GM23338 (cell line): ENCODE measurements at regions not wholly inside any gene's neighbourhood (a gene's known extent, or its start where the extent isn't known, plus 50 kb on each side); places are given as distances from the start of the nearest gene placed in this dataset.

Experiments used
- CREB1 ChIP-seq: fragments of 250-450 bp; sonication (Bioruptor Pico); IDR thresholded peaks from 2 replicates; pipeline ENCODE4 v1.5.0; 2020; ENCODE audit warnings: low read depth, mild to moderate bottlenecking, moderate library complexity
- EZH2 ChIP-seq: fragments of 200-600 bp; sonication (generic); IDR thresholded peaks from one replicate; pipeline ENCODE4 v1.8.0; 2017; ENCODE audit warnings: antibody characterized with exemption, mild to moderate bottlenecking, low read depth; ENCODE audit not compliant: unreplicated experiment
- EZH2phosphoT487 ChIP-seq: fragments of 200-600 bp; sonication (generic); IDR thresholded peaks from one replicate; pipeline ENCODE4 v1.8.1; 2018; ENCODE audit warnings: antibody characterized with exemption; ENCODE audit not compliant: unreplicated experiment
- JUNB ChIP-seq: IDR thresholded peaks from one replicate; pipeline ENCODE4 v1.6.1; 2016; ENCODE audit warnings: antibody characterized with exemption; ENCODE audit not compliant: unreplicated experiment
- NANOG ChIP-seq: IDR thresholded peaks from 2 replicates; pipeline ENCODE4 v1.6.1; 2016; ENCODE audit warnings: antibody characterized with exemption, borderline replicate concordance
- POLR2AphosphoS5 ChIP-seq: IDR thresholded peaks from 2 replicates; pipeline ENCODE4 v1.6.1; 2016; ENCODE audit warnings: antibody characterized with exemption, low read depth
- TF ChIP-seq, protein P1 (sequence below), 2 experiments: fragments of 200-600 bp in 1 of 2; sonication (generic) in 1 of 2; conservative IDR thresholded peaks; 2 replicates each; pipeline versions ENCODE4 v1.5.1 to v1.6.1; 2016 to 2017; ENCODE audit warnings: antibody characterized with exemption in 2 of 2, low read depth in 2 of 2, mild to moderate bottlenecking in 2 of 2, moderate library complexity in 1 of 2
- TF ChIP-seq, protein P2 (sequence below): IDR thresholded peaks from 2 replicates; pipeline ENCODE4 v1.6.1; 2016; ENCODE audit warnings: antibody characterized with exemption
- TF ChIP-seq, protein P3 (sequence below): IDR thresholded peaks from one replicate; pipeline ENCODE4 v1.6.1; 2018; ENCODE audit warnings: antibody characterized with exemption; ENCODE audit not compliant: unreplicated experiment
- TF ChIP-seq, protein P4 (sequence below): fragments of 250-450 bp; sonication (Bioruptor Pico); IDR thresholded peaks from 2 replicates; pipeline ENCODE4 v1.5.0; 2020; ENCODE audit warnings: mild to moderate bottlenecking, moderate library complexity

DNA sequence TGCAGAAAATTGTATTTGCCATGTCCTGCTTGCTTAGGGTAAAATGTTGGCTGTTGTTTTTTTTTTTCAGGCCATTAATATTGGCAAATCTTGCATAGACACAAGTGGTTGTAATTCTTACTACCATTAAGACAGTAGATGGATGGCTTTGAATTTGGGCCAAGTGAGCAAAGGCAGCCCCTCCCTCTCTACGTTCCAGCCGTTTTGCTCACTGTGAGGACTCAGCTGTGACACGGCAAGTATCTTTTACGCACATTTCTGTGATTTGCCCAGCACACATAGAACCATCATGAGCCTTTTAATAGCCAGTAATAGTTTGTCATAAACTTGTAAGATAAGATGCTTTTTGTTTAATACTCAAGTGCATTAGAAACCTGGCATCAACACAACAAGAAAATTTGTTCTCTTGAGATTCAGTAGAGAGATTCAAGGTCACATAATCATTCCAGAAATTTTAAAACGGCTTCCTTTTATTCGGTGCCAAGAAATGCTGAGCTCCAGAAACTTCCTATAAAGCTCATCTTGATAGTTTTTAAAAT, 205.2 kb upstream of the ADCY2 start:
- TF ChIP-seq, protein P1, sequence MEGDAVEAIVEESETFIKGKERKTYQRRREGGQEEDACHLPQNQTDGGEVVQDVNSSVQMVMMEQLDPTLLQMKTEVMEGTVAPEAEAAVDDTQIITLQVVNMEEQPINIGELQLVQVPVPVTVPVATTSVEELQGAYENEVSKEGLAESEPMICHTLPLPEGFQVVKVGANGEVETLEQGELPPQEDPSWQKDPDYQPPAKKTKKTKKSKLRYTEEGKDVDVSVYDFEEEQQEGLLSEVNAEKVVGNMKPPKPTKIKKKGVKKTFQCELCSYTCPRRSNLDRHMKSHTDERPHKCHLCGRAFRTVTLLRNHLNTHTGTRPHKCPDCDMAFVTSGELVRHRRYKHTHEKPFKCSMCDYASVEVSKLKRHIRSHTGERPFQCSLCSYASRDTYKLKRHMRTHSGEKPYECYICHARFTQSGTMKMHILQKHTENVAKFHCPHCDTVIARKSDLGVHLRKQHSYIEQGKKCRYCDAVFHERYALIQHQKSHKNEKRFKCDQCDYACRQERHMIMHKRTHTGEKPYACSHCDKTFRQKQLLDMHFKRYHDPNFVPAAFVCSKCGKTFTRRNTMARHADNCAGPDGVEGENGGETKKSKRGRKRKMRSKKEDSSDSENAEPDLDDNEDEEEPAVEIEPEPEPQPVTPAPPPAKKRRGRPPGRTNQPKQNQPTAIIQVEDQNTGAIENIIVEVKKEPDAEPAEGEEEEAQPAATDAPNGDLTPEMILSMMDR (conservative IDR thresholded peaks at IDR 0.05; ENCODE audit: low read depth in 2 of 2): no peak
- TF ChIP-seq, protein P2, sequence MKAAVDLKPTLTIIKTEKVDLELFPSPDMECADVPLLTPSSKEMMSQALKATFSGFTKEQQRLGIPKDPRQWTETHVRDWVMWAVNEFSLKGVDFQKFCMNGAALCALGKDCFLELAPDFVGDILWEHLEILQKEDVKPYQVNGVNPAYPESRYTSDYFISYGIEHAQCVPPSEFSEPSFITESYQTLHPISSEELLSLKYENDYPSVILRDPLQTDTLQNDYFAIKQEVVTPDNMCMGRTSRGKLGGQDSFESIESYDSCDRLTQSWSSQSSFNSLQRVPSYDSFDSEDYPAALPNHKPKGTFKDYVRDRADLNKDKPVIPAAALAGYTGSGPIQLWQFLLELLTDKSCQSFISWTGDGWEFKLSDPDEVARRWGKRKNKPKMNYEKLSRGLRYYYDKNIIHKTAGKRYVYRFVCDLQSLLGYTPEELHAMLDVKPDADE: no peak
- TF ChIP-seq POLR2AphosphoS5: no peak
- no peak for TF ChIP-seq JUNB
- TF ChIP-seq EZH2: no peak
- TF ChIP-seq EZH2phosphoT487: no peak
- TF ChIP-seq, protein P3, sequence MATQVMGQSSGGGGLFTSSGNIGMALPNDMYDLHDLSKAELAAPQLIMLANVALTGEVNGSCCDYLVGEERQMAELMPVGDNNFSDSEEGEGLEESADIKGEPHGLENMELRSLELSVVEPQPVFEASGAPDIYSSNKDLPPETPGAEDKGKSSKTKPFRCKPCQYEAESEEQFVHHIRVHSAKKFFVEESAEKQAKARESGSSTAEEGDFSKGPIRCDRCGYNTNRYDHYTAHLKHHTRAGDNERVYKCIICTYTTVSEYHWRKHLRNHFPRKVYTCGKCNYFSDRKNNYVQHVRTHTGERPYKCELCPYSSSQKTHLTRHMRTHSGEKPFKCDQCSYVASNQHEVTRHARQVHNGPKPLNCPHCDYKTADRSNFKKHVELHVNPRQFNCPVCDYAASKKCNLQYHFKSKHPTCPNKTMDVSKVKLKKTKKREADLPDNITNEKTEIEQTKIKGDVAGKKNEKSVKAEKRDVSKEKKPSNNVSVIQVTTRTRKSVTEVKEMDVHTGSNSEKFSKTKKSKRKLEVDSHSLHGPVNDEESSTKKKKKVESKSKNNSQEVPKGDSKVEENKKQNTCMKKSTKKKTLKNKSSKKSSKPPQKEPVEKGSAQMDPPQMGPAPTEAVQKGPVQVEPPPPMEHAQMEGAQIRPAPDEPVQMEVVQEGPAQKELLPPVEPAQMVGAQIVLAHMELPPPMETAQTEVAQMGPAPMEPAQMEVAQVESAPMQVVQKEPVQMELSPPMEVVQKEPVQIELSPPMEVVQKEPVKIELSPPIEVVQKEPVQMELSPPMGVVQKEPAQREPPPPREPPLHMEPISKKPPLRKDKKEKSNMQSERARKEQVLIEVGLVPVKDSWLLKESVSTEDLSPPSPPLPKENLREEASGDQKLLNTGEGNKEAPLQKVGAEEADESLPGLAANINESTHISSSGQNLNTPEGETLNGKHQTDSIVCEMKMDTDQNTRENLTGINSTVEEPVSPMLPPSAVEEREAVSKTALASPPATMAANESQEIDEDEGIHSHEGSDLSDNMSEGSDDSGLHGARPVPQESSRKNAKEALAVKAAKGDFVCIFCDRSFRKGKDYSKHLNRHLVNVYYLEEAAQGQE: no peak
- no peak for TF ChIP-seq CREB1 (CRISPR knock-in tag)
- no peak for TF ChIP-seq NANOG
- TF ChIP-seq, protein P4, sequence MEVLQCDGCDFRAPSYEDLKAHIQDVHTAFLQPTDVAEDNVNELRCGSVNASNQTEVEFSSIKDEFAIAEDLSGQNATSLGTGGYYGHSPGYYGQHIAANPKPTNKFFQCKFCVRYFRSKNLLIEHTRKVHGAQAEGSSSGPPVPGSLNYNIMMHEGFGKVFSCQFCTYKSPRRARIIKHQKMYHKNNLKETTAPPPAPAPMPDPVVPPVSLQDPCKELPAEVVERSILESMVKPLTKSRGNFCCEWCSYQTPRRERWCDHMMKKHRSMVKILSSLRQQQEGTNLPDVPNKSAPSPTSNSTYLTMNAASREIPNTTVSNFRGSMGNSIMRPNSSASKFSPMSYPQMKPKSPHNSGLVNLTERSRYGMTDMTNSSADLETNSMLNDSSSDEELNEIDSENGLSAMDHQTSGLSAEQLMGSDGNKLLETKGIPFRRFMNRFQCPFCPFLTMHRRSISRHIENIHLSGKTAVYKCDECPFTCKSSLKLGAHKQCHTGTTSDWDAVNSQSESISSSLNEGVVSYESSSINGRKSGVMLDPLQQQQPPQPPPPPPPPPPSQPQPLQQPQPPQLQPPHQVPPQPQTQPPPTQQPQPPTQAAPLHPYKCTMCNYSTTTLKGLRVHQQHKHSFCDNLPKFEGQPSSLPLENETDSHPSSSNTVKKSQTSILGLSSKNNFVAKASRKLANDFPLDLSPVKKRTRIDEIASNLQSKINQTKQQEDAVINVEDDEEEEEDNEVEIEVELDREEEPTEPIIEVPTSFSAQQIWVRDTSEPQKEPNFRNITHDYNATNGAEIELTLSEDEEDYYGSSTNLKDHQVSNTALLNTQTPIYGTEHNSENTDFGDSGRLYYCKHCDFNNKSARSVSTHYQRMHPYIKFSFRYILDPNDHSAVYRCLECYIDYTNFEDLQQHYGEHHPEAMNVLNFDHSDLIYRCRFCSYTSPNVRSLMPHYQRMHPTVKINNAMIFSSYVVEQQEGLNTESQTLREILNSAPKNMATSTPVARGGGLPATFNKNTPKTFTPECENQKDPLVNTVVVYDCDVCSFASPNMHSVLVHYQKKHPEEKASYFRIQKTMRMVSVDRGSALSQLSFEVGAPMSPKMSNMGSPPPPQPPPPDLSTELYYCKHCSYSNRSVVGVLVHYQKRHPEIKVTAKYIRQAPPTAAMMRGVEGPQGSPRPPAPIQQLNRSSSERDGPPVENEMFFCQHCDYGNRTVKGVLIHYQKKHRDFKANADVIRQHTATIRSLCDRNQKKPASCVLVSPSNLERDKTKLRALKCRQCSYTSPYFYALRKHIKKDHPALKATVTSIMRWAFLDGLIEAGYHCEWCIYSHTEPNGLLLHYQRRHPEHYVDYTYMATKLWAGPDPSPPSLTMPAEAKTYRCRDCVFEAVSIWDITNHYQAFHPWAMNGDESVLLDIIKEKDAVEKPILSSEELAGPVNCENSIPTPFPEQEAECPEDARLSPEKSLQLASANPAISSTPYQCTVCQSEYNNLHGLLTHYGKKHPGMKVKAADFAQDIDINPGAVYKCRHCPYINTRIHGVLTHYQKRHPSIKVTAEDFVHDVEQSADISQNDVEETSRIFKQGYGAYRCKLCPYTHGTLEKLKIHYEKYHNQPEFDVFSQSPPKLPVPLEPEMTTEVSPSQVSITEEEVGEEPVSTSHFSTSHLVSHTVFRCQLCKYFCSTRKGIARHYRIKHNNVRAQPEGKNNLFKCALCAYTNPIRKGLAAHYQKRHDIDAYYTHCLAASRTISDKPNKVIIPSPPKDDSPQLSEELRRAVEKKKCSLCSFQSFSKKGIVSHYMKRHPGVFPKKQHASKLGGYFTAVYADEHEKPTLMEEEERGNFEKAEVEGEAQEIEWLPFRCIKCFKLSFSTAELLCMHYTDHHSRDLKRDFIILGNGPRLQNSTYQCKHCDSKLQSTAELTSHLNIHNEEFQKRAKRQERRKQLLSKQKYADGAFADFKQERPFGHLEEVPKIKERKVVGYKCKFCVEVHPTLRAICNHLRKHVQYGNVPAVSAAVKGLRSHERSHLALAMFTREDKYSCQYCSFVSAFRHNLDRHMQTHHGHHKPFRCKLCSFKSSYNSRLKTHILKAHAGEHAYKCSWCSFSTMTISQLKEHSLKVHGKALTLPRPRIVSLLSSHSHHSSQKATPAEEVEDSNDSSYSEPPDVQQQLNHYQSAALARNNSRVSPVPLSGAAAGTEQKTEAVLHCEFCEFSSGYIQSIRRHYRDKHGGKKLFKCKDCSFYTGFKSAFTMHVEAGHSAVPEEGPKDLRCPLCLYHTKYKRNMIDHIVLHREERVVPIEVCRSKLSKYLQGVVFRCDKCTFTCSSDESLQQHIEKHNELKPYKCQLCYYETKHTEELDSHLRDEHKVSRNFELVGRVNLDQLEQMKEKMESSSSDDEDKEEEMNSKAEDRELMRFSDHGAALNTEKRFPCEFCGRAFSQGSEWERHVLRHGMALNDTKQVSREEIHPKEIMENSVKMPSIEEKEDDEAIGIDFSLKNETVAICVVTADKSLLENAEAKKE: no peak
